ENCODE measurements at regions not wholly inside any gene's neighbourhood (a gene's known extent, or its start where the extent isn't known, plus 50 kb on each side); places are given as distances from the start of the nearest gene placed in this dataset.
A peak's percentile ranks its signal among the peaks of the same experiment; 100 is the strongest.
"Not testable (repeated sequence)": the region's sequence is repeated elsewhere in the genome, so short reads cannot be mapped to it uniquely, and the experiment has no call there.

DNA sequence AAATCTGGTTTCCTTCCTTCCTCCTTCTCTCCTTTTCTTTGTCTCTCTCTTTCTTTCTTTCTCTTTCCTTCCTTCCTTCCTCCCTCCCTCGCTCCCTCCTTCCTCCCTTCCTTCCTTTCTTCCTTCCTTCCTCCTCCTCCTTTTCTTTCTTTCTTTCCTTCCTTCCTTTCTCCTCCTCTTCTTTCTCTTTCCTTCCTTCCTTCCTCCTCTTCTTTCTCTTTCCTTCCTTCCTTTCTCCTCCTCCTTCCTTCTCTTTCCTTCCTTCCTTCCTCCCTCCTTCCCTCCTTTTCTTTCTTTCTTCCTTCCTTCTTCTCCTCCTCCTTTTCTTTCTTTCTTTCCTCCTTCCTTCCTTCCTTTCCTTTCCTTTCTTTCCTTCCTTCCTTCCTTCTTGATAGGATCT is 61.2 kb downstream of the VIP start:
- DNase-seq: no peak

DNA sequence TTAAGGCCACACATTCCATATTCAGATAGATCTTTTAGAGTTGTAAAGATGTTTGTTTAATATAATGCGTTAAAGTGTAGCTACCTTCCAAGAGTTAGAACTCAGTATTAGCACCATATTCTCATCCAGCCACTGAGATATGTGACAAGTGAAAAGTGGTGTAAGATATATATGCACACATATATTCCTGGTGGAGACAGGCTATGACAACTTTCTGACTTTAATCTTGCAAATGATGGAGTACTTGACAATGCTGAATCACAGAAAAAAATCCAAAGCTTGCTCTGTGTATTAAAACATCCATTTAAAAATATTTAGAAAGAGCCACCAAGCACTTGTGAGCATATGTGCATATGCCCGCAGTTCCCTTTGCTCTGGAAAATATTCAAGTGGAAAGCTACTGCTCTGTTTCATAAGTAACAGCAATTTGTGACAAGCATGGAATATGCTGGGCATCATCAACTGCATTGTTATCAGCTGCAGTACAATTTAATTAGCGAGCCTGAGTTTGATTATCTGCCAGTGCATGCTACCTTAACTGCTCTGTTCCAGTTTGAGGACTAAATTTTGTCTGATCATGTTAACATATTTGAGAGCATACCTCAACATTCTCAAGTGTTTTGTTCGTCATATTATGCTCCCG is 64.8 kb downstream of the VIP start:
- DNase-seq: no peak

DNA sequence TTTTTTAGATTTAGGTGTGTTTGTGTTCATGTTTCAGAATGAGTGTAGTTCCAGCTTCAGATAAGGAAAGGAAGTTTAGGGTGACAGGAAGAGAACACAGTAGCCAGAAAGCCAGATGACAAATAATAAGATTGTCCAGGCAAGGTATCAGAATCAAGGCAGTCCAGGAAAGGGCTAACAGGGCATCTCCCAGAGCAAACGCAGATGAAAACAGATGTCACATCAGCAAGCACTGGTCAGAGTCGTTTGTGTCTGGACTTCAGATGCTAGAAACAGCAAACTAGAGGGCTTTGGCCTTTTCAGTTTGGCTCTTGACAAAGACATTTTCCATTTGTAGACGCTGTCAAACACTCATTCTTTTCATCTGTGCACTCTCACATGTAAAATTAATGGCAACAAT is 65.5 kb downstream of the VIP start:
- DNase-seq: no peak

DNA sequence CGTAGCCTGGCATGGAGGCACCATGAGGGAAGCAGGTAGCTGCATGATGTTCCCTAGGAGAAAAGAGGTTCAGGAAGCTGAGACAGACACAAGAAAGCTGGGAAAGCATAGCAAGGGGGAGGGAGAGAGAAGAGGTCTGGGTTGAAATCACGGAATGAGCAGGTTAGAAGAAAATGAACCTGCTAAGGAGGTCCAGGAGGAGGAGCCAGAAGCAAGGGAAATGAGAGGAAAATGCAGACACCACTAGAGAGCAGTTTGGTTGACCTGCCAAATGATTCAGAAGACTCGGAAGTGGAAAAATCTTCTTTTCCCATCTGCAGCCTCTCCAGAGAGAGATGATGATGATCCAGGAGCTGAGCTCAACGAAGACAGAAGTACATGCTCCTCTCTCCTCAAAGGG is 70.9 kb downstream of the VIP start:
- no peak for DNase-seq

DNA sequence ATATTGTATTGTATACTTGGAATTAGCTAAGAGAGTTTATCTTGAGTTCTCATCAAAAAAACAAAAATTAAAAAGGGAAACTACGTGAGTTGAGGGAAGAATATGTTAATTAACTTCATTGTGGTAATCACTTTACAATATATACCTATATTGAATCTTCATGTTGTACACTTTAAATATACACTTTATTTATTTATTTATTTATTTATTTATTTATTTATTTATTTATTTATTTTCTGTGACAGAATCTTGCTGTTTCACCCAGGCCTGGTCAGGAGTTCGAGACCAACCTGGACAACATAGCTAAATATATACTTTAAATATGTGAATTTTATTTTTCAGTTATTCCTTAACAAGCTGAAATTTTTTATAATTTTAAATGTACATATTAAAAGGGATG is 74.1 kb downstream of the VIP start:
- DNase-seq: no peak

DNA sequence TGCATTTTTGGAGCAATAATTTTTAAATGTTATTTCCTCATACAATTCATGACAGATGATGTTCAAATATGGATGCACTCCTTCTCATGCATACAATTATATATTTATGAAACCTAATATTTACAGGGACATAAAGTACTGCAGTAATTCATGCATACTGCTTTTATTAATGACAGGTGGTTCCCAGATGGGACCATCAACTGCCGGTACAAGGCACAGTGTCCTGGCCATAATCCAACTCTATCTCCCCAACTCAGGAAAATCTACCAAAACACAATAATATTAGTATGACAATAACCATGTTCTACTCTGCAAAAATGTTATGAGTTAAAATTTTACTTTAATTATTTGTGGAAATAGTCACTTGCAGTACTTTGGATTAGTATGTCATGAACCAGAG is 77.8 kb downstream of the VIP start:
- DNase-seq: no peak

DNA sequence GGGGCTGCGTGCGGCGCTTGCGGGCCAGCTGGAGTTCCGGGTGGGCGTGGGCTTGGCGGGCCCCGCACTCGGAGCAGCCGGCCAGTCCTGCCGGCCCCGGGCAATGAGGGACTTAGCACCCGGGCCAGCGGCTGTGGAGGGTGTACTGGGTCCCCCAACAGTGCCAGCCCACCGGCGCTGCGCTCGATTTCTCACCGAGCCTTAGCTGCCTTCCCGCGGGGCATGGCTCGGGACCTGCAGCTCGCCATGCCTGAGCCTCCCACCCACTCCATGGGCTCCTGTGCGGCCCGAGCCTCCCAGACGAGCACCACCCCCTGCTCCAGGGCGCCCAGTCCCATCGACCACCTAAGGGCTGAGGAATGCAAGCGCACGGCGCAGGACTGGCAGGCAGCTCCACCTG is 83.8 kb downstream of the VIP start:
- not testable (repeated sequence) for DNase-seq

DNA sequence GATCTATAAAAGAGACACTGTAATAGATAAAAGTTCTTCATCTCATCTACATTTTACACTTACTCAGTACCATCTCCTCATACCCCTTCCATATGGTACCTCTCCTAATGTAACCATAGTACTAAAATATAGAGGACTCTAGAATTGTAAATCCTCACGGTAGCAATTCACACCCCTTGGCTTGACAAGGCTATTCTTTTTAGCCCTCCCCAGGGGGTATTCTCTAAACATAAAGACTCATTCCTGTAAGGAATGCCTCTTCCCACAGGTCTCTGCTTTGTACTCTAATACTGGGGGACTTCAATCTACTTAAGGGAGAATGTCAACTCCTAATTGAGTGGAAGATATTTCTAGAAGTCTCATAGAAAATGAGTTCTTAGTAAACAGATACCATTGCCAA is 85.9 kb downstream of the VIP start:
- DNase-seq: no peak

DNA sequence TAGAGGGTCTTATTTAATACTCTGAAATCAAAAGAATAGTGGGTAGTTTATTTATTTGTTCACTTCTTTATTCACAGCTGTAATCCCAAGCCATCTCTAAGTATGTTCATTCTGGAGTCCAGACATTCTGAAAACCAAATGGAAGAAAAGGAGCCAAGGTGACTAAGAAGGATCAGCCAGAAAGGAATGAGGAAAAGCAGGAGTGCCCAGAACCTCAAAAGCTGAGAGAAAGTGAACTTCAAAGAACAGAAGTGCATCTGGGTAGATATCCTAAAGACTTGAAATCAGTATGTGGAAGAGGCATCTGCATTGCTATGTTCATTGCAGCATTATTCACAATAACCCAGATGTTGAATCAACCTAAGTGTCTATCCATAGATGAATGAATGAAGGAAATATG is 94.8 kb downstream of the VIP start:
- DNase-seq: no peak

DNA sequence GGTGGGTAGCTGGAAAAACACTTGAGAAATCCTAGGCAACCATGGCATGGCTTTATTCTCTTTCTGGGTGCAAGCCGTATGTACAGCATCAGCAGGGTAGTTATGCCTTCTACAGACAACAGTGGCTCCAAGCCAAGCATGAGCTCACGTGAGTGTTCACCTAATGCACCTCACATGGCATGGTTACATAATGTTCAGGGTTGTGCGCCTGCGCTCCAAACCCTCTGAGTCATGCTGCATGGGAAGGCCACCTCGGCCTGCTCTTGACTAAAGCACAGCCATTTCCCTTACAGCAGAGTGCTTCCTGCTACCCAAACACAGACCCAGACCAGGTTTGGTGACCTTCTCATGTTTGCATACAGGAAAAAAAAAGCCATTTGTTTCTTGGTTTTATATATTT is 96.2 kb downstream of the VIP start:
- no peak for DNase-seq

DNA sequence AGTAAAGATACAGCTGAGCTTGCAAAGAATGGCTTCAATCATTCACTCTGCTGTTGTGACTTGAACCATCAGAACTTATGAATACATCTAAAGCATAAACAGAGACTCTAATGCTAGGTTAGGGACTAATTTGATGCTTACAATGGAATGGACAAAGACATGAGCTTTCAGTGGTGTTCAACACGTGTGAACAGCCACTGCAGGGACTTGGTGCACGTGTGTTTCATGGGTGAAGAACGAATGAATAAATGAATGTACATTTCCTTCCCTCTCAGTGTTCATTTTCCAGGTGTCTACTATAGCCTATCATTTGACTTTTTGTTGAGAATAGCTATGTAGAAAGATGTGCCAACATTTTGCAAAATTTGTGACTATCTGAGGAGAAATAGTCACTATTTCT is 98.3 kb downstream of the VIP start:
- DNase-seq: no peak

DNA sequence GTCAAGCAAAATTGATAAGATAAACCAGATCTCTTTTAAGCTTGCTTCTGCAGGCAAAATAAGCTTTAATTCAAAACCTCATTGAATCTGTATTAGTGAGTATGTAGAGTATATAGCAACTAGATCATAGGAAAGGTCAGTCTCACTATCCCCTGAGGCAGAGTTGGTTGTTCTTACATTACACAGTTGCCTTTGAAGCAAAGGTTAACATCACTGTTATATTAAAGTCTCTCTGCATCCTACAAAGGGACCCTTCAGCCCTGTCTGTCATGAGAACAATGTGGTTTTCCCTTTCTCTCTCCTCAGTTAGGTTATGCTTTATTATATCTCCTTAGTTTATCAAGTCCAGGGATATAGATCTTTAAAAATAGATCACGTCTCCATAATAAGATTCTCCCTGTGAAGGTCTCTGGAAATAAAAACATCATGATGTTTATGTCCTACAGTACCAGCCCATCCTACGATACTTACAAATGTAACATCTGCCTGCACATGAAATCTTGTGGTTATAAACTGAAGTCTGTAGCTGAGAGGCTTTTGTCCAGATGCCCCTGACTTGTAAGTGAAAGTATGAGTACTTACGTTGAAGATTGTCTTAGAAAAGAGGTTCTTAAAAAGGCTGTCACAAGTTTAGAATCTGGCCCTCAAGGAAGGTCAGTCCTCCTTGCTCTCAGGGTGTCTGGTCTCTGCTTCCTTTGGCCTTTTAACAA is 103.6 kb downstream of the VIP start:
- no peak for DNase-seq

DNA sequence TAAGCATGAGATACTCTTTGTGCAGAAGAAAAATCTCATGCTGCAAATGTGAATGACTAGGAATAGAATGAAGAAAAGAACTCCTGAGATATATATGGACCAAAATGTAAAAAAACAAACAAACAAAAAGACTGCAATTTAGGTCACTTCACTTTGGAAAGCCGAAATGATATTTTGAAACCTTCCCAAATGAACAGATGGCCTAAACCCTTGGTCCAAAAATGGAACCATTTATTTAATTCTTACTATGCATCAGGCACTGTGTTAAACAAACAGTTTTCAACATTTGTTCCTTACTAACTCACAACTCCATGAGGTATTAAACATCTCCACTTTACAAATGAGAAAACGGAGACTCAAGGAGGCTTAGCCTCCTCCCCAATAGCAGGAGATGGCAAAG is 107.5 kb downstream of the VIP start:
- no peak for DNase-seq

DNA sequence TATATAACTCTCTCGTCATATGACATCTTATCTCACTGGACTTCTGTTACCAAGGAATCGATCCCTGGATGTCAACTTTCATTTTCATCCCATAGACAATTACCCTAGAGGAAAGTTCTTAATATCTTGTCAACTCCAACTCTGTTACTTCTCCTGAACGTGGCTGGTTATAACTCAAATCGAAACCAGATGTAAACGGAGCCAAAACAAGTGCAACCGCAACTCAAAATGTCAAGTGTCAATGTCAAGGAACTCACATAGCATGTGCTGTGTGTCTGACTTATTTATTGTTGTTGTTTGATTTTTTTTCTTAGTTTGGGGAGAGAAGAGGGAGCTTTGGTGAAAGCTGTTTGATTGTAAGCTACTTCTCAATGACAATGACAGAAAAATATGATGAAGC is 108.6 kb downstream of the VIP start:
- no peak for DNase-seq

DNA sequence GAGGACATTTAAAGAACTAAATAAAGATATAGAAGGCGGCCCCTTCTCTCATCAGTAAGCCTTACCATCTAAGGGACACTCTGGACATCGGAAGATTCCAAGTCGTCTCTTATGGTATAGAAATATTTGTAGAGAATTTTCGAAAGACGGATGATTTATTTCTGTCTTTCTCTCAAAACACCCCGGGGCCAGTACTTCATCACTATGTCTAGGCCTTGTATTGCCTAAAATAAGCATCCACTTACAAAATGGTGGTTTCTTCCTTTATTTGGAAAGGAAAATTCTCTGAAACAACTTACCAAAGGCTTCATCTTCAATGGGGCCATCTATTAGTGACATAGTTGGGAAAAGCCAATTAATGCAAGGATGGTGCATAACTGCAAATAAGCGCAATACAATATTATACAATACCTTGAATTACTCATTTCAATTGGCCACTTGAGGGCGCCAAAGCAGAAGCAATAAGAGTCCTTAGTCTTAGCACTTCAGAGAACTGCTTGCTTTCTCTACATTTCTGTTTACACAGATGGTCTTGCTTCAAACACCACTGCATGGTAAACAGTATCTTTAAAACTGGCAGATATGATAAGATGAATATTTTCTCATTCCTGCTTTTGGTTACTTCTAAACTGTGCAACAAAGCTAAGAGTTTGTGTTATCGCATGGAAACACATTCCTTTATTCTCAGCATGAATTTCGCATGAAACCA is 113.2 kb downstream of the VIP start:
- DNase-seq: peak; percentile 23

DNA sequence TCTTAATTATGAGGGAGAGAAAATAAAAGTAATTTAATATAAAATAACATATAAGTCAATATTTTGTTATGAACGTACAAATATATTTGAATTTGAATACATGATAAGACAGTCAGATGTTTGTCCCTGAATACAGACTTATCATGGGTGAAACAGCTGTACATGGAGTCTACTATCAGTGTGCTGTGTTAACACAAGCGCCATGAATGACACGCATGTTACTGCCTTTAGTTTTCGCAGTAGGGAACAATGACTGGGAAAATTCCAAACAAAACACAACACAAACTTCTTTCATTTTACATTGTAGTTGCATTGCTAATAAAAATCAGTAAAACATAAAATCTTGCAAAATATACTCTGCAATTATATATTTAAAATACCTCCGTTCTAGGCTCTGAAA is 108.6 kb downstream of the FBXO5 start:
- DNase-seq: no peak

DNA sequence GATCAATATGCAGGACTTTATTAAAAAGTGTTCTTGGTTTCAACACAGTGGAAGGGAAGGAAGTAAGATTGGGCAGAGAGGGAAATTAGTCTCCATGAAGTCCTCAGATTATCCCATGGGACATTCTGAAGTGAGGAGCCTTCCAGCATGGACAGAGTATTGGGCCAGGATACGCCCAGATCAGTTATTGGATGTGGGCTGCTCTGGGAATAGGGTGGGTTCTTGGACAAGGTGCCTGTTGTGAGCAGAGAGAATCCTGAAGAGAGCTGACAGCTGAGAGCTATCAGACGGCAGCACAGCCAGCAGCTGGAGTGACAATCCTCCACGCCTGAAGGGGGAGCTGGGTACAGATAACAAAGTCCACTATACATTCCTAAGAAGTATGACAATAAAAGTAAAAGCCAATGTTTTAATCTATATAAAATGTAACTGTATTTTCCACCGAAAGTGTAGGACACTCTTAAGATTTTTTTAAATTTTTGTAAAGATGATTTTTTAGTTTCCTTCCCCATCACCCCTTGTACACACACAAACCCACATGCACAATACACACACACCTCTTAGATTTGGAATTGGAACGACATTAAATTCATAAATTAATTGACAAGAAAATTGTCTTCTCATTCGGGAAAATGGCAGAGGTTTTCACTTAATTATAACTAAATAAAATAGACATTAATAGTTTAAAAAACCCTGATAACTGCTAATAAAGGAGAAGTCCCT is 107.8 kb downstream of the FBXO5 start:
- no peak for DNase-seq

DNA sequence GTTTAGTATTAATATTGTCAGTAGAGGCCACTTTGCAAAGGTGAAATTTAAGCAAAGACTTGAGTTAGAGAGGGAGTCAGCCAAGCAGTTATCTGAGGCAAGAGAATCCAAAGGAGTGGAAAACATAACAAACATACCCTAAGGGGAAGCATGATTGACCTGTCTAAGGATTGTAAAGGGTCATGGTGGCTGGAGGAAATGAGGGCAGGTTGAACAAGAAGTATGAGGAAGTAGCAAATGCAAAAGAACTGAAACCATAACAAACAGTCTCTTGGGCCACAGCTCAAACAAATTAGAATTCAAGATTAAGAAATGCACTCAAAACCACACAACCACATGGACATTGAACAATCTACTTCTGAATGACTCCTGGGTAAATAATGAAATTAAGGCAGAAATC is 103.2 kb downstream of the FBXO5 start:
- DNase-seq: no peak

DNA sequence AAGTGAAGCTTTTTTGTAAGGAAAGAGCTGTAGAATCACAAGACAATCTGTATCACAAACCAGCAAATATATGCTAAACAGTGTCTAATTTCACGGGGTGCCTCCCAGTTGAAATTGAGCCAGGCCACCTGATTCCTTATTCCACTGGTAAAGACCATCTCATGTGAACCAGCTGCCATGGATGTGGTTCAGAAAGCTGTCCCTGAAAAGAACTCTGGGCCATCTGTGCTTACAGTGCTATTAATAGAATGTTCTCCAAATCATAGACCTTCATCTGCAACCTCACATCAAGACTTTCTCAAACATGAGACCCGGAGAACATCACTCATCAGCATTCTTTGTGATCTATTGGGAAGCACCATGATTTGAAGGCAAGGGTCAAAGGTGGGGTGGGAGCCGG is 89.7 kb downstream of the FBXO5 start:
- DNase-seq: no peak

DNA sequence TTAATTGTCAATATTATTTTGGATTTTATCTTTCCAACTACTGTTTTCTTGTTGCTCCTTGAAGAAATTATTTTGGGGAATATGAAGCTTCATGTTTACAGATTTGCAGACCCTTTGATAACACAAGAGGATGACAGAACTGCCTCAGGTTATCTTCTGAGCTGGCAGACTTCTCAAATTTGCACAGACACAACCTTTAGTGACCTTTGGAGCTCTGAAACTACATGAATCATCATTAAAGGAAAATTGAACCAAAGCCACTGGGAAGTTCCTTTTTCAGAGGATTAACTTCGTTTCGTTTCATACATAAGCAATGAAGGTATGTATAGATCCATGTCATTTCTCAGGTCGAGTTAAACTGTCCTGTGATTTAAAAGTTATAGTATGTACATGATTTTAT is 85.9 kb downstream of the FBXO5 start:
- no peak for DNase-seq

DNA sequence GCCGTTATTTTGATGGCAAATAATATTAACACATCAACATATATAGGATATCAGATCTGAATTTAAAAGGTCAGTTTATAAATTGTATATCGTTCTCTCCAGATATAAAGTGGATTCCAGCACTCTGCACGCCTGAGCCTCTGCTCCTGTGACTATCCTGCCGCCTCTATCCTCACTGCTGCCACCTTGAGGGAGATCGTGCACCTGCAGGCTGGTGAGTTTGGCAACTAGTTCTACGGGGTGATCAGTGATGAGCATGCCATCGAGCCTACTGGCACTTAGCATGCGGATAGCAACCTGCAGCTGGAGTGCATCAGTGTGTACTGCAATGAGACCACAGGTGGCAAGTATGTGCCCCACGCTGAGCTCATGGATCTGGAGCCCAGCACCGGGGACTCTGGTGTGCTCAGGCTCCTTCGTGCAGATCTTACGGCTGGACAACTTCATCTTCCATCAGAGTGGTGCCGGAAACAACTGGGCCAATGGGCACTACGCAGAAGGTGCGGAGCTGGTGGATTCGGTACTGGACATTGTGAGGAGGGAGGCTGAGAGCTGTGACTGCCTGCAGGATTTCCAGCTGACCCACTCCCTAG is 84.9 kb downstream of the FBXO5 start:
- peak; percentile 68 for DNase-seq

DNA sequence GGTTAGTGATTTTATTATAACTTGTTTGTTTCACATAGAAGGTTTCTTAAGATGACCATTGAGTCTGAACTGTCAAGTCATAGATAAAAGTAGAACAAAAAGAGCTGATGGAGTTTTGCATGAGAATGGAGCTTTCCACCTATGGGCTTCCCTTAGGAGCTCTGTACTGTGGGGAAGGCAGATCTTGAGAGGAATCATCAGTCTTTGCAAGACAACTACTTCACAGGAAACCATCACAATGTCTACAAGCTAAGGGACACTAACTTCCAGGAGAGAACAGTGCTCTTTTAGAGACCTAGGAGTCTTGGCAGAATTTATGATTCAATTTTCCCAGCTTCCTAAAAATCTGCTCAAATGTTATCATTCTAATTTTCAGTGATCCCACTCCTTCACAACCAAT is 78.2 kb downstream of the FBXO5 start:
- DNase-seq: no peak

DNA sequence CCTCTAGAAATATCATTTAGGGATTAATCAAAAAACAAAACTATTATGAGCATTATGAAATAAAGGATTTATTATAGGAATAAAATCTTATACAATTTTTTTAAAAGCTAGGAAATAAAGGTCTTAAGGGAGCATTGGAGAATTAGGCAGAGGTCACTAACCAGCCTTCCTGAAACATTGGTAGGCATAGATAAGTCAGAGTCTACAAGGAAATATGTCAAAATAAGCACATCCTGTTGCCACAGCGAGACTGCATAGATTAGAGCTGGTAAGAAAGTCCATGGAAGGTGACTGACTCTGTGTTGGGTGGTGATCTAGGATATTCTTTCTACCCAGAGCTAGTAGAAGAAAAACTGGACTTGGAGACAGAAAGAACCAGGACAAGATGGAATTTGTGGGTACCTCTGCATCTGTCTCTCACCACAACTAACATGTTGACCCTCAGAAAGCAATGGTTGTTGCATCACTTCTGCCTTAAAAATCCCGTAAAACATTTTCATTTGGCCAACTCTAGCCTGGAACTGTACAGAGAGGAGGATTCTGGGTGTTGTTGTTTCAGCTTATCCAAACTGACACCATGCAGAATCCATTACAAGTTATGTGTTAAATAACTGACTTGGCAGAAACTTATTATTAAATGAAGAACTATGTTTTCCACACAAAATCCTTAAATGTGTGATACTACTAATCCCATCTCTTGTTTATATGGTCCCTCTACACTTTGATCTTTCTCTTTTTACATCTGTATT is 77.1 kb downstream of the FBXO5 start:
- DNase-seq: no peak

Data from activated T-cell treated with anti-CD3 and anti-CD28 coated beads, Interleukin-2, amount 50 U/mL, for 1 hour (primary cell).